MCF 10A (cell line): ENCODE measurements at regions not wholly inside any gene's neighbourhood (a gene's known extent, or its start where the extent isn't known, plus 50 kb on each side); places are given as distances from the start of the nearest gene placed in this dataset.

Source experiments
- BruUV-seq: library from RNA; stranded (reverse); fragments of 400-500 nt; replicated peaks from 2 replicates; lab custom pipeline; 2021; lab: Mats Ljungman, UMichigan
- CTCF ChIA-PET: fragments of 300-600 bp; sonication (Branson Sonifier 250); formaldehyde crosslinking; extraction: SDS; loops from one replicate; lab custom pipeline; 2021; ENCODE audit warnings: antibody characterized with exemption, inconsistent platforms; lab: Yijun Ruan, JAX
- POLR2A ChIA-PET: fragments of 300-600, 350-650 bp; sonication (Branson Sonifier 250); formaldehyde crosslinking; extraction: SDS; loops from one replicate; lab custom pipeline; 2020; ENCODE audit warnings: antibody characterized with exemption, inconsistent platforms; lab: Yijun Ruan, JAX
- DNase-seq: peaks from one replicate; pipeline ENCODE4 v3.0.0-alpha.2; 2018; ENCODE audit not compliant: unreplicated experiment
- H3K27ac Mint-ChIP-seq: one replicate; pipeline ENCODE4 v1.8.0; 2022; ENCODE audit warnings: mild to moderate bottlenecking, low read depth, mixed read lengths; ENCODE audit not compliant: unreplicated experiment
- H3K27me3 Mint-ChIP-seq: one replicate; pipeline ENCODE4 v1.8.0; 2022; ENCODE audit warnings: mixed read lengths; ENCODE audit not compliant: insufficient read depth, unreplicated experiment
- H3K36me3 Mint-ChIP-seq: one replicate; pipeline ENCODE4 v1.8.0; 2022; ENCODE audit warnings: mild to moderate bottlenecking, moderate library complexity, mixed read lengths; ENCODE audit not compliant: insufficient read depth, unreplicated experiment
- H3K4me1 Mint-ChIP-seq: one replicate; pipeline ENCODE4 v1.8.0; 2022; ENCODE audit warnings: mixed read lengths; ENCODE audit not compliant: insufficient read depth, unreplicated experiment
- H3K4me3 Mint-ChIP-seq: one replicate; pipeline ENCODE4 v1.8.0; 2022; ENCODE audit warnings: mild to moderate bottlenecking, moderate library complexity, mixed read lengths; ENCODE audit not compliant: unreplicated experiment
- H3K9me3 Mint-ChIP-seq: one replicate; pipeline ENCODE4 v1.8.0; 2022; ENCODE audit warnings: mixed read lengths; ENCODE audit not compliant: unreplicated experiment
- CTCF ChIP-seq: fragments of 200-600 bp; IDR thresholded peaks from one replicate; pipeline ENCODE4 v1.8.0; 2022; ENCODE audit warnings: antibody characterized with exemption, mild to moderate bottlenecking; ENCODE audit not compliant: unreplicated experiment
- intact Hi-C: fragments of 100-400 bp; cut with micrococcal nuclease; formaldehyde crosslinking; loops from 2 replicates; pipeline ENCODE4 v1.14.1; 2022

GRCh38 chr7:53756946-53757345 lies 721.5 kb downstream of the POM121L12 start:
- Mint-ChIP-seq H3K9me3 (no peaks in the 10 kb centered on the region), H3K36me3 (no peaks in the 10 kb centered on the region), H3K4me3 (no peak overlapping the region), H3K27me3 (peaks cover 46% of the 10 kb centered on the region), H3K27ac (no peak overlapping the region), H3K4me1 (no peaks in the 10 kb centered on the region)
- POLR2A ChIA-PET: no interaction called here
- BruUV-seq: no TSS peak
- intact Hi-C loops: no loop called here
- DNase-seq: no peak
- no peak for TF ChIP-seq CTCF
- CTCF ChIA-PET: no interaction called here

GRCh38 chr7:53768186-53768585 lies 732.8 kb downstream of the POM121L12 start:
- POLR2A ChIA-PET: no interaction called here
- no peak for TF ChIP-seq CTCF
- Mint-ChIP-seq H3K27ac (no peak overlapping the region), H3K27me3 (peaks cover 63% of the 10 kb centered on the region), H3K9me3 (peaks cover 7% of the 10 kb centered on the region), H3K4me1 (no peaks in the 10 kb centered on the region), H3K4me3 (no peak overlapping the region), H3K36me3 (peaks cover 7% of the 10 kb centered on the region)
- CTCF ChIA-PET: no interaction called here
- BruUV-seq: no TSS peak
- no peak for DNase-seq
- intact Hi-C loops: no loop called here

- intact Hi-C loops: no loop called here
- peaks cover 7% of the 10 kb centered on the region for H3K9me3 Mint-ChIP-seq
- TF ChIP-seq CTCF: no peak
- H3K4me3 Mint-ChIP-seq: no peak overlapping the region
- no peak for DNase-seq
- peaks cover 81% of the 10 kb centered on the region for H3K27me3 Mint-ChIP-seq
- no peaks in the 10 kb centered on the region for H3K4me1 Mint-ChIP-seq
- CTCF ChIA-PET: no interaction called here
- POLR2A ChIA-PET: no interaction called here
- no TSS peak for BruUV-seq
- H3K36me3 Mint-ChIP-seq: peaks cover 7% of the 10 kb centered on the region
- H3K27ac Mint-ChIP-seq: no peak overlapping the region
Observed at GRCh38 chr7:53771701-53772100, 736.3 kb downstream of the POM121L12 start.

GRCh38 chr7:53776323-53776722 lies 740.9 kb downstream of the POM121L12 start:
- H3K4me3 Mint-ChIP-seq: no peak overlapping the region
- no peaks in the 10 kb centered on the region for H3K36me3 Mint-ChIP-seq
- DNase-seq: no peak
- no TSS peak for BruUV-seq
- no peak for TF ChIP-seq CTCF
- no peaks in the 10 kb centered on the region for H3K4me1 Mint-ChIP-seq
- no peaks in the 10 kb centered on the region for H3K9me3 Mint-ChIP-seq
- CTCF ChIA-PET: no interaction called here
- POLR2A ChIA-PET: no interaction called here
- H3K27ac Mint-ChIP-seq: no peak overlapping the region
- peaks cover 73% of the 10 kb centered on the region for H3K27me3 Mint-ChIP-seq
- intact Hi-C loops: no loop called here
